HL-60 (cell line): ENCODE measurements at regions not wholly inside any gene's neighbourhood (a gene's known extent, or its start where the extent isn't known, plus 50 kb on each side); places are given as distances from the start of the nearest gene placed in this dataset.

Experiments used
- CTCF ChIP-seq: IDR thresholded peaks from one replicate; pipeline ENCODE4 v1.5.1; 2011; ENCODE audit warnings: low read length, control low read depth, inconsistent platforms; ENCODE audit not compliant: insufficient read depth
- GABPA ChIP-seq: IDR thresholded peaks from 2 replicates; pipeline ENCODE4 v1.6.1; 2012; ENCODE audit warnings: low read depth
- POLR2AphosphoS5 ChIP-seq: IDR thresholded peaks from 2 replicates; pipeline ENCODE4 v1.6.1; 2012; ENCODE audit warnings: low read depth
- REST ChIP-seq: IDR thresholded peaks from 2 replicates; pipeline ENCODE4 v1.6.1; 2012; ENCODE audit warnings: low read depth; ENCODE audit not compliant: insufficient replicate concordance
- SPI1 ChIP-seq: IDR thresholded peaks from 2 replicates; pipeline ENCODE4 v1.6.1; 2012; ENCODE audit warnings: low read depth, mild to moderate bottlenecking, borderline replicate concordance

GRCh38 chr9:105007143-105007542, 79.2 kb upstream of the ABCA1 start:
- peak; percentile 94 for TF ChIP-seq SPI1
- no peak for TF ChIP-seq CTCF
- no peak for TF ChIP-seq REST
- TF ChIP-seq POLR2AphosphoS5: peak; percentile 68
- no peak for TF ChIP-seq GABPA
